HL-60 (cell line): ENCODE measurements at regions not wholly inside any gene's neighbourhood (a gene's known extent, or its start where the extent isn't known, plus 50 kb on each side); places are given as distances from the start of the nearest gene placed in this dataset.
"Not testable (repeated sequence)": the region's sequence is repeated elsewhere in the genome, so short reads cannot be mapped to it uniquely, and the experiment has no call there.

Experiments used
- DNase-seq, 2 experiments: peaks; one replicate each; pipeline ENCODE4 v3.0.0-alpha.2; 2010 to 2020; ENCODE audit warnings: low read depth in 1 of 2, low spot score in 1 of 2
- H3K27ac ChIP-seq: fragments of 250-450 bp; sonication (Bioruptor Pico); replicated peaks from 2 replicates; pipeline ENCODE4 v1.5.1; 2020; ENCODE audit warnings: mild to moderate bottlenecking, moderate library complexity
- H3K27me3 ChIP-seq: fragments of 250-450 bp; sonication (Bioruptor Pico); 2 replicates; pipeline ENCODE4 v1.5.1; 2021; ENCODE audit warnings: mild to moderate bottlenecking, moderate library complexity; ENCODE audit not compliant: insufficient read depth, poor library complexity, severe bottlenecking
- H3K4me3 ChIP-seq: replicated peaks from 2 replicates; pipeline ENCODE4 v1.5.1; 2011; ENCODE audit warnings: mild to moderate bottlenecking, control low read depth, low read length; ENCODE audit not compliant: insufficient read depth
- GABPA ChIP-seq: IDR thresholded peaks from 2 replicates; pipeline ENCODE4 v1.6.1; 2012; ENCODE audit warnings: low read depth
- POLR2AphosphoS5 ChIP-seq: IDR thresholded peaks from 2 replicates; pipeline ENCODE4 v1.6.1; 2012; ENCODE audit warnings: low read depth
- SPI1 ChIP-seq: IDR thresholded peaks from 2 replicates; pipeline ENCODE4 v1.6.1; 2012; ENCODE audit warnings: low read depth, mild to moderate bottlenecking, borderline replicate concordance
- TF ChIP-seq, protein P1 (sequence below): IDR thresholded peaks from 2 replicates; pipeline ENCODE4 v1.6.1; 2012; ENCODE audit warnings: low read depth; ENCODE audit not compliant: insufficient replicate concordance
- TF ChIP-seq, protein P2 (sequence below): IDR thresholded peaks from one replicate; pipeline ENCODE4 v1.5.1; 2011; ENCODE audit warnings: low read length, control low read depth, inconsistent platforms; ENCODE audit not compliant: insufficient read depth

DNA sequence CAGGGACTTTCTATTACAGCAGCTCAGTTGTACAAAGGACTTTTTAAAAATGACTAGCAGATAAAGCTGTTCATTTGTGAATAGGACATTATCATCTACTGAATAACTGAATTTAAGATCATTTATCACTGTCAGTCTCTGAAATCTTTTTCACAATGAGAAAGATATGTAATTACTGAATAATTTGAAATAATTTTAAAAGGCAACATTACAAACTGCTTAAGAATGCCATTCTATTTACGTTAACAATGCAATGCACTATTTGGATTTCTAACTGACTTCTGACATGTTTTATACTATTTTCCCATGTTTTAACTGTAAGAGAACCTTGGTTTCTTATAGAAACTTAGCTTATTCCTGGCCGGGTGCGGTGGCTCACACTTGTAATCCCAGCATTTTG lies 2033.0 kb upstream of the PCDH20 start:
- Histone ChIP-seq H3K27ac (no peak overlapping the region), H3K27me3 (no peaks in the 10 kb centered on the region), H3K4me3 (no peak overlapping the region)
- TF ChIP-seq GABPA, result no peak
- TF ChIP-seq, protein P1, sequence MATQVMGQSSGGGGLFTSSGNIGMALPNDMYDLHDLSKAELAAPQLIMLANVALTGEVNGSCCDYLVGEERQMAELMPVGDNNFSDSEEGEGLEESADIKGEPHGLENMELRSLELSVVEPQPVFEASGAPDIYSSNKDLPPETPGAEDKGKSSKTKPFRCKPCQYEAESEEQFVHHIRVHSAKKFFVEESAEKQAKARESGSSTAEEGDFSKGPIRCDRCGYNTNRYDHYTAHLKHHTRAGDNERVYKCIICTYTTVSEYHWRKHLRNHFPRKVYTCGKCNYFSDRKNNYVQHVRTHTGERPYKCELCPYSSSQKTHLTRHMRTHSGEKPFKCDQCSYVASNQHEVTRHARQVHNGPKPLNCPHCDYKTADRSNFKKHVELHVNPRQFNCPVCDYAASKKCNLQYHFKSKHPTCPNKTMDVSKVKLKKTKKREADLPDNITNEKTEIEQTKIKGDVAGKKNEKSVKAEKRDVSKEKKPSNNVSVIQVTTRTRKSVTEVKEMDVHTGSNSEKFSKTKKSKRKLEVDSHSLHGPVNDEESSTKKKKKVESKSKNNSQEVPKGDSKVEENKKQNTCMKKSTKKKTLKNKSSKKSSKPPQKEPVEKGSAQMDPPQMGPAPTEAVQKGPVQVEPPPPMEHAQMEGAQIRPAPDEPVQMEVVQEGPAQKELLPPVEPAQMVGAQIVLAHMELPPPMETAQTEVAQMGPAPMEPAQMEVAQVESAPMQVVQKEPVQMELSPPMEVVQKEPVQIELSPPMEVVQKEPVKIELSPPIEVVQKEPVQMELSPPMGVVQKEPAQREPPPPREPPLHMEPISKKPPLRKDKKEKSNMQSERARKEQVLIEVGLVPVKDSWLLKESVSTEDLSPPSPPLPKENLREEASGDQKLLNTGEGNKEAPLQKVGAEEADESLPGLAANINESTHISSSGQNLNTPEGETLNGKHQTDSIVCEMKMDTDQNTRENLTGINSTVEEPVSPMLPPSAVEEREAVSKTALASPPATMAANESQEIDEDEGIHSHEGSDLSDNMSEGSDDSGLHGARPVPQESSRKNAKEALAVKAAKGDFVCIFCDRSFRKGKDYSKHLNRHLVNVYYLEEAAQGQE, result no peak
- TF ChIP-seq SPI1, result no peak
- no peak for TF ChIP-seq POLR2AphosphoS5
- TF ChIP-seq, protein P2, sequence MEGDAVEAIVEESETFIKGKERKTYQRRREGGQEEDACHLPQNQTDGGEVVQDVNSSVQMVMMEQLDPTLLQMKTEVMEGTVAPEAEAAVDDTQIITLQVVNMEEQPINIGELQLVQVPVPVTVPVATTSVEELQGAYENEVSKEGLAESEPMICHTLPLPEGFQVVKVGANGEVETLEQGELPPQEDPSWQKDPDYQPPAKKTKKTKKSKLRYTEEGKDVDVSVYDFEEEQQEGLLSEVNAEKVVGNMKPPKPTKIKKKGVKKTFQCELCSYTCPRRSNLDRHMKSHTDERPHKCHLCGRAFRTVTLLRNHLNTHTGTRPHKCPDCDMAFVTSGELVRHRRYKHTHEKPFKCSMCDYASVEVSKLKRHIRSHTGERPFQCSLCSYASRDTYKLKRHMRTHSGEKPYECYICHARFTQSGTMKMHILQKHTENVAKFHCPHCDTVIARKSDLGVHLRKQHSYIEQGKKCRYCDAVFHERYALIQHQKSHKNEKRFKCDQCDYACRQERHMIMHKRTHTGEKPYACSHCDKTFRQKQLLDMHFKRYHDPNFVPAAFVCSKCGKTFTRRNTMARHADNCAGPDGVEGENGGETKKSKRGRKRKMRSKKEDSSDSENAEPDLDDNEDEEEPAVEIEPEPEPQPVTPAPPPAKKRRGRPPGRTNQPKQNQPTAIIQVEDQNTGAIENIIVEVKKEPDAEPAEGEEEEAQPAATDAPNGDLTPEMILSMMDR, result no peak
- DNase-seq, result no peak

DNA sequence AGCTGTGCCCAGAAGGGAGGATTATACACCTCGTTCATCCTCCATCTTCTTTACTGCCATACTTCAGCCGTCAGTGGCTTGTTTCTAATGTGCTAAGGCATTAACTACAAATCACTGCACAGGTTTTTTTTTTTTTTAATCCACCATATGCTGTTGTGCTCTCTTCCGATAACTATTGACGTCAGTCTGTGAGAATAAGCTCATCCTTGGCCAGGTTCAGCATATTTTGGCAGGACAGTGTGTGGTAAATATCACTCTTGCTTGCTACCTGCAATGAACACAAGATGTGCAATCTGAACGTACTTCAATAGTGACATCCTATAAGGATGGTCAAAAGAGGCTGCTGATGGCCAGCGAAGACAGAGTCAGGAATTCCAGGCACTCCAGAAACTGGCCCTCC lies 2030.7 kb upstream of the PCDH20 start:
- DNase-seq, result no peak
- TF ChIP-seq, protein P1, result no peak
- TF ChIP-seq GABPA (no peak), POLR2AphosphoS5 (no peak), SPI1 (no peak)
- TF ChIP-seq, protein P2, result no peak
- Histone ChIP-seq H3K27ac (no peak overlapping the region), H3K27me3 (no peaks in the 10 kb centered on the region), H3K4me3 (no peak overlapping the region)

DNA sequence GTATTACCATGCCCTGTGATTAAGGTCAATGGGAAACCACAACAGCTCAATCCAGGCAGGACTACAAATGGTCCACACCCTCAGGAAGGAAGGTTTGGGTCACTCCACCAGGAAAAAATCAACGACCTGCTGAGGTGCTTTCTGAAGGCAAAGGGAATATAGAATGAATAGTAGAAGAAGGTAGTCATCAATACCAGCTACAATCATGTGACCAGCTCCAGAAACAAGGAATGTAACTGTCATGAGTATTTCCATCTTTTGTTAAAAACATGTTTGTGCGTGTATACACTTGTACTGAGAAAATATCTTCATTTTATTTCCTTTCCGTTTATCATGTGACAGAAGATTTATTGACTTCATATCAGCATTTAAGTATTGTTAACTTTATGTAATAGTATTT lies 2028.6 kb upstream of the PCDH20 start:
- not testable (repeated sequence) for DNase-seq, H3K27ac ChIP-seq, H3K27me3 ChIP-seq, H3K4me3 ChIP-seq

DNA sequence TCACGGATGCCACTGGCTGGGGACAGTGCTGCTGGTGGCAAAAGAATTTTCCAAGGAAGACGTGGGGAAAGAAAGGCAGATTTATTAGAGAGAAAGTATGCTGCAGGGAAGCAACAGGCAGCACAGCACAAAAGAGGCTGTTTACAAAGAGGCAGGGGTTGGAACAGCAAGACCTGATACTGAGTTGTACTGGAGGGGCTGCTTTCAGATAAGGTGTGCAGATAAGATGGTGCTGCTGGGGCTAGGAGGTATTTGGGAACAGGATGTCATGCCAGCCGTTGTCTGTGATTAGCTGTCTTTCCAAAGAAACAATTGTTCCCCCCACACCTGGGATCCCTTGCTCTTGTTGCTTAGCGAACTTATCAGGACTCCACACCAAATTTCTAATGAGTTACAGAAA lies 2023.3 kb upstream of the PCDH20 start:
- no peaks in the 10 kb centered on the region for H3K27me3 ChIP-seq
- H3K27ac ChIP-seq, result no peak overlapping the region
- no peak for DNase-seq
- H3K4me3 ChIP-seq, result no peak overlapping the region
- TF ChIP-seq, protein P1, result no peak
- TF ChIP-seq, protein P2, result no peak
- TF ChIP-seq GABPA, result no peak
- TF ChIP-seq SPI1, result no peak
- TF ChIP-seq POLR2AphosphoS5, result no peak
